ENCODE measurements at regions not wholly inside any gene's neighbourhood (a gene's known extent, or its start where the extent isn't known, plus 50 kb on each side); places are given as distances from the start of the nearest gene placed in this dataset.
"Not testable (repeated sequence)": the region's sequence is repeated elsewhere in the genome, so short reads cannot be mapped to it uniquely, and the experiment has no call there.

GRCh38 chr2:240371129-240372000 is 64.1 kb upstream of the GPC1 start:
- intact Hi-C loops (cut with micrococcal nuclease): no loop called here

- intact Hi-C loops (cut with micrococcal nuclease): no loop called here
These were observed 63.4 kb upstream of the GPC1 start for GRCh38 chr2:240372101-240372500.

GRCh38 chr2:240373289-240373885 is 62.1 kb upstream of the GPC1 start:
- intact Hi-C loops (cut with micrococcal nuclease): no loop called here

- intact Hi-C loops (cut with micrococcal nuclease): no loop called here
These were observed 61.2 kb upstream of the GPC1 start for GRCh38 chr2:240374085-240374907.

- intact Hi-C loops (cut with micrococcal nuclease): no loop called here
These were observed 60.3 kb upstream of the GPC1 start for GRCh38 chr2:240375024-240375645.

- intact Hi-C loops (cut with micrococcal nuclease): no loop called here
These were observed 58.7 kb upstream of the GPC1 start for GRCh38 chr2:240376739-240377138.

- intact Hi-C loops (cut with micrococcal nuclease): no loop called here
These were observed 58.1 kb upstream of the GPC1 start for GRCh38 chr2:240377366-240377765.

- intact Hi-C loops (cut with micrococcal nuclease): no loop called here
These were observed 56.3 kb upstream of the GPC1 start for GRCh38 chr2:240379089-240379636.

GRCh38 chr2:240383099-240383758 is 52.2 kb upstream of the GPC1 start:
- intact Hi-C loops (cut with micrococcal nuclease): no loop called here

GRCh38 chr2:240383871-240384700 is 51.4 kb upstream of the GPC1 start:
- intact Hi-C loops (cut with micrococcal nuclease): no loop called here

GRCh38 chr2:240384711-240385450 is 50.6 kb upstream of the GPC1 start:
- intact Hi-C loops (cut with micrococcal nuclease): no loop called here

- intact Hi-C loops (cut with micrococcal nuclease): not testable (repeated sequence)
These were observed 49.9 kb upstream of the GPC1 start for GRCh38 chr2:240385451-240386161.
